WERI-Rb-1 (cell line): ENCODE measurements at regions not wholly inside any gene's neighbourhood (a gene's known extent, or its start where the extent isn't known, plus 50 kb on each side); places are given as distances from the start of the nearest gene placed in this dataset.

Experiments used
- DNase-seq: peaks from one replicate; pipeline ENCODE4 v3.0.0-alpha.2; 2020
- H3K27ac ChIP-seq: fragments of 250-450 bp; sonication (Bioruptor Pico); 2 replicates; pipeline ENCODE4 v1.5.1; 2020; ENCODE audit warnings: mild to moderate bottlenecking, moderate library complexity
- H3K27me3 ChIP-seq: fragments of 250-450 bp; sonication (Bioruptor Pico); 2 replicates; pipeline ENCODE4 v1.5.1; 2021; ENCODE audit warnings: mild to moderate bottlenecking, low read depth, moderate library complexity; ENCODE audit not compliant: insufficient read depth, severe bottlenecking
- H3K36me3 ChIP-seq: fragments of 250-450 bp; sonication (Bioruptor Pico); 2 replicates; pipeline ENCODE4 v1.5.1; 2020; ENCODE audit warnings: mild to moderate bottlenecking, moderate library complexity
- H3K4me3 ChIP-seq: 2 replicates; pipeline ENCODE4 v1.5.1; 2011; ENCODE audit warnings: low read depth, mild to moderate bottlenecking, control low read depth, low read length
- H3K9me3 ChIP-seq: fragments of 250-450 bp; sonication (Bioruptor Pico); 2 replicates; pipeline ENCODE4 v1.5.1; 2021; ENCODE audit warnings: mild to moderate bottlenecking, moderate library complexity; ENCODE audit not compliant: severe bottlenecking
- TF ChIP-seq, protein P1 (sequence below): IDR thresholded peaks from 2 replicates; pipeline ENCODE4 v1.5.1; 2011; ENCODE audit warnings: low read depth, mild to moderate bottlenecking, control low read depth, inconsistent platforms, low read length

DNA sequence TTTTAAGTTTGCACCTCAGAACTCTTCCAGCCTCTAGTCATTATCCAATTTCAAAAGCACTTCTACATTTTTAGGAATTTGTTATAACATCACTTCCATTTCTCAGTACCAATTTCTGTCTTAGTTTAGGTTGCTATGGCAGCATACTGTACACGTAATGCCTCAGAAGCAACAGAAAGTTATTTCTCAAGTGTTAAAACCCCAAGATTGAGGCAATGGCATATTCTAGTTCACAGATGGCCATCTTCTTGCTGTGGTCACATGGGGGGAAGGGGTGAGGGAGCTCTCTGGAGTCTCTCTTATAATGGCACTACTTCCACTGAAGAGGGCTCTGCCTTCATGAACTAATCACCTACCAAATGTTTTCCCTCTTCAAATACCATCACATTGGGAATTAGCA lies 220.3 kb upstream of the CTSO start:
- Histone ChIP-seq H3K4me3 (no peak overlapping the region), H3K9me3 (no peaks in the 10 kb centered on the region), H3K36me3 (no peaks in the 10 kb centered on the region), H3K27ac (no peak overlapping the region), H3K27me3 (no peaks in the 10 kb centered on the region)
- no peak for DNase-seq
- TF ChIP-seq, protein P1, sequence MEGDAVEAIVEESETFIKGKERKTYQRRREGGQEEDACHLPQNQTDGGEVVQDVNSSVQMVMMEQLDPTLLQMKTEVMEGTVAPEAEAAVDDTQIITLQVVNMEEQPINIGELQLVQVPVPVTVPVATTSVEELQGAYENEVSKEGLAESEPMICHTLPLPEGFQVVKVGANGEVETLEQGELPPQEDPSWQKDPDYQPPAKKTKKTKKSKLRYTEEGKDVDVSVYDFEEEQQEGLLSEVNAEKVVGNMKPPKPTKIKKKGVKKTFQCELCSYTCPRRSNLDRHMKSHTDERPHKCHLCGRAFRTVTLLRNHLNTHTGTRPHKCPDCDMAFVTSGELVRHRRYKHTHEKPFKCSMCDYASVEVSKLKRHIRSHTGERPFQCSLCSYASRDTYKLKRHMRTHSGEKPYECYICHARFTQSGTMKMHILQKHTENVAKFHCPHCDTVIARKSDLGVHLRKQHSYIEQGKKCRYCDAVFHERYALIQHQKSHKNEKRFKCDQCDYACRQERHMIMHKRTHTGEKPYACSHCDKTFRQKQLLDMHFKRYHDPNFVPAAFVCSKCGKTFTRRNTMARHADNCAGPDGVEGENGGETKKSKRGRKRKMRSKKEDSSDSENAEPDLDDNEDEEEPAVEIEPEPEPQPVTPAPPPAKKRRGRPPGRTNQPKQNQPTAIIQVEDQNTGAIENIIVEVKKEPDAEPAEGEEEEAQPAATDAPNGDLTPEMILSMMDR = no peak

DNA sequence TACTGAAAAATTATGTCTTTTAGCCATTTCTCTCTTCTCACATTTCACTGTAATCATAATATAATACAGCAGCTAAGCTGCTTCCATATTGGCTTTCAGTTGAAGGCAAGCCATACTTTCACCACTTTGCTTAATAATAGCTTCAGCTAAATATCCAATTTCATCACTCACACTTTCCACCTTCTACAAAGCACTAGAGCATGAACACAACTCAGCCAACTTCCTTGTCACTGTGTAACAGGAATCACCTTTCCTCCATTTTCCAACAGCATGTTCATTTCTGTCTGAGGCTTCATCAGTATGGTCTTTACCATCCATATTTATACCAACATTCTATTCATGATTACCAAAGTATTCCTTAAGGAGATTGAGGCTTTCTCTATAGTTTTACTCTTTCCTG lies 219.8 kb upstream of the CTSO start:
- no peaks in the 10 kb centered on the region for H3K27me3 ChIP-seq
- no peak overlapping the region for H3K4me3 ChIP-seq
- H3K9me3 ChIP-seq = no peaks in the 10 kb centered on the region
- H3K27ac ChIP-seq = no peak overlapping the region
- DNase-seq = no peak
- H3K36me3 ChIP-seq = no peaks in the 10 kb centered on the region
- TF ChIP-seq, protein P1 = no peak

DNA sequence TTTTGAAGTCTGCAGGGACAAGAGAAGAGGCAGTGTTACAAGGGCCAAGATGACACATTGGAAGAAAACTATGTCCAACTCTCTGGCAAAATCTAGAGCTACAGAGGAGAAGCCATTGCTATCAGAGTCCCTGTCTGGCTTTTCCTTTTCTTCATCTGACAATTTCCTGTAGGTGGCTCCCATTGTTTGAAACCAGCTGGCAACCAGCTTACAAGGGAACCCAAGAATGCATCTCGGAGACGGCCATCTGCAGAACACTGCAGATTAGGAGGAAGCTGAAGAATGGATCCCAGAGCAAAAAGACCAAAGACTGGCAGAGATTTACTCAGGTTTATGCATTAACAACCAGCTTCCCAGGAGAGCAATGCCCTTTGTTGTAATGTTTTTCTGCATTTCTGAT lies 216.2 kb upstream of the CTSO start:
- peak; percentile 43 for DNase-seq
- no peaks in the 10 kb centered on the region for H3K9me3 ChIP-seq
- no peaks in the 10 kb centered on the region for H3K27me3 ChIP-seq
- no peak overlapping the region for H3K4me3 ChIP-seq
- H3K36me3 ChIP-seq = no peaks in the 10 kb centered on the region
- TF ChIP-seq, protein P1 = 0 out of 2 replicates have a peak, but pooled peaks have one; percentile 5
- H3K27ac ChIP-seq = no peak overlapping the region

DNA sequence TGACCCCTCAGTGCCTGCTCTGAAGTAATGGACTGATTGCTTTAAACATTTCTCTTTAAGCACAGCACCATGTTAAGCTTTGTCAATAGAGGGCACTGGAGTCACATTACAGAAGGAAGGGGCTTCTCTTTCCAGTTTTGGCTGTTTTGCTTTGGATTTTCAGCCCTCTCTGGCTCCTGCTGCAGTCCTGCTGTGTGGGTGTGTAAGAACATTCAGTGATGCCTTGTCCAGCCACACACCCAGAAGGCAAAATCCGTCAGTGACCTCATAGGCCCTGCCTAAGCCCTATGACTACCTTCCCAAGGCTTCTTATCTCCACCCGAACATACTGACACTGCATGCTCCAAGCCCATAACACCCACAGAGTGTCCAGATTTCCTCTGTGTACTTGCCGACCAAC lies 215.3 kb upstream of the CTSO start:
- Histone ChIP-seq H3K27me3 (no peaks in the 10 kb centered on the region), H3K36me3 (no peaks in the 10 kb centered on the region), H3K4me3 (no peak overlapping the region), H3K9me3 (no peaks in the 10 kb centered on the region), H3K27ac (no peak overlapping the region)
- peak; percentile 73 for DNase-seq
- TF ChIP-seq, protein P1 = peak; percentile 74

DNA sequence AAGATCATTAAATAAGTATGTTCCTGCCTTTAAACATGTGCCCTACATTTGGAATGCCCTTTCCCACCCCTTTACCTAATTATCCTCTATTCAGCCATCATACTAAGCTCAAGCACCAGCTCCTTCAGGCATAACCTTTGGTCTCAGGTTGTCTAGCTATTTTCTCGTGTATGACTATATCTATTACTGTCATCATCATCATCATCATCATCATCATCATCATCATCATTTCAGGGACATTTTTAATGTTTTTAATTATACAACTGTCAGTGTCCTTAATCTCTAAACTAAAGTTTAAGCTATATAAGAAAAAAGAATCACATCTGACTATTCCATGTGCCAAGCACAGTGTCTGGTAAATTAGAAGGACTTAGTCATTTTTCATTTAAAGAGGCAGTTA lies 214.6 kb upstream of the CTSO start:
- Histone ChIP-seq H3K27me3 (no peaks in the 10 kb centered on the region), H3K27ac (no peak overlapping the region), H3K4me3 (no peak overlapping the region), H3K9me3 (no peaks in the 10 kb centered on the region), H3K36me3 (no peaks in the 10 kb centered on the region)
- no peak for DNase-seq
- TF ChIP-seq, protein P1 = no peak

DNA sequence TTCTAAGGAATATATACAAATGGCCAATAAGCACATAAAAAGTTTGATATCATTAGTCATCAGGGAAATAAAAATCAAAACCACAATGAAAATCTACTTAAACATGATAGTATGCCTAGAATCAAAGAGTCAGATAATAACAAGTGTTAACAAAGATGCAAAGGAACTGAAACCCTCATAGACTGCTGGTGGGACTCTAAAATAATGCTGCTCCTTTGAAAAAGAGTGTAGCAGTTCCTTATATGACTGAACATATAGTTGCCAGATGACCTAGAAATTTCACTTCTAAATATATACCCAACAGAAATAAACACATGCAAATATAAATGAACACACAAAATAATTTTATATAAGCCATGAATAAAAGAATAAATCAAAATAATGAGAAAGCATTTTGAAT lies 205.1 kb upstream of the CTSO start:
- Histone ChIP-seq H3K27ac (no peak overlapping the region), H3K4me3 (no peak overlapping the region), H3K27me3 (no peaks in the 10 kb centered on the region), H3K36me3 (no peaks in the 10 kb centered on the region), H3K9me3 (no peaks in the 10 kb centered on the region)
- TF ChIP-seq, protein P1 = no peak
- DNase-seq = no peak
